Panc1 (cell line): ENCODE measurements at regions not wholly inside any gene's neighbourhood (a gene's known extent, or its start where the extent isn't known, plus 50 kb on each side); places are given as distances from the start of the nearest gene placed in this dataset.

ENCODE experiments used
- CTCF ChIP-seq: fragments of 450-650 bp; IDR thresholded peaks from 2 replicates; pipeline ENCODE4 v1.5.1; 2017; ENCODE audit warnings: mild to moderate bottlenecking
- POLR2AphosphoS5 ChIP-seq: IDR thresholded peaks from 2 replicates; pipeline ENCODE4 v1.6.1; 2012; ENCODE audit warnings: mild to moderate bottlenecking, low read depth, low read length, moderate library complexity
- REST ChIP-seq, 2 experiments: IDR thresholded peaks; 2 replicates each; pipeline ENCODE4 v1.6.1; 2011 to 2012; ENCODE audit warnings: low read depth in 2 of 2, control low read depth in 1 of 2, low read length in 1 of 2, mild to moderate bottlenecking in 1 of 2, moderate library complexity in 1 of 2; ENCODE audit not compliant: insufficient read depth in 1 of 2
- SIN3A ChIP-seq: IDR thresholded peaks from 2 replicates; pipeline ENCODE4 v1.6.1; 2012; ENCODE audit warnings: low read depth, mild to moderate bottlenecking, low read length, moderate library complexity, borderline replicate concordance; ENCODE audit not compliant: insufficient read depth
- TCF7L2 ChIP-seq: IDR thresholded peaks from 2 replicates; pipeline ENCODE4 v1.6.1; 2011; ENCODE audit warnings: mild to moderate bottlenecking, low read depth, low read length, inconsistent platforms

- no peak for TF ChIP-seq REST (IDR thresholded peaks at IDR 0.05; ENCODE audit: insufficient read depth in 1 of 2, low read depth in 2 of 2, low read length in 1 of 2)
- no peak for TF ChIP-seq CTCF
- no peak for TF ChIP-seq POLR2AphosphoS5
- TF ChIP-seq TCF7L2, result no peak
- TF ChIP-seq SIN3A, result no peak
Observed at GRCh38 chr5:54869691-54870090, 115.7 kb downstream of the ESM1 start.
